ENCODE measurements at regions not wholly inside any gene's neighbourhood (a gene's known extent, or its start where the extent isn't known, plus 50 kb on each side); places are given as distances from the start of the nearest gene placed in this dataset.
"Not testable (repeated sequence)": the region's sequence is repeated elsewhere in the genome, so short reads cannot be mapped to it uniquely, and the experiment has no call there.

- in situ Hi-C loops (cut with HindIII; ENCODE audit: low sequenced_read_pairs): loop anchor here (5.0 kb wide), 1 partner anchor 36 kb away; no protein-coding TSS in a partner anchor
Observed at GRCh38 chr2:150075831-150076230, 411.6 kb downstream of the RND3 start.

DNA sequence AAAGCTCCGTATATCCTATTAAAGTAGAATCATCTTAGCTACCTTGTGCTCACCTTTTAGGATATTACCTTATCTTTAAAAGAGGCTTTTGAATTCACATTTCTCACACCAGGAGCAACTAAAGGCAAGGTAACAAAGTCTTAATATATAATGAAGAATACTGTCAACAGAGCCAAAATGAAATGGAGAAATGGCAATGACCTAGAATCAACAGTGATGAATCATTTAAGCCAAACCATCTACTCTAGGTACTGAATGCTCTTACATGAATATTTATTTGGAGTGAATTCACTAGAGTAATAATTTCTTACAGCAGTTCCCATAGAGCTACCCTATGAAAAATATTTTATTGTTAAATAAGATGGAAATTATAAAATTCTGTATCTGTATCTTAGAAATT, 421.0 kb downstream of the RND3 start:
- in situ Hi-C loops (cut with HindIII; ENCODE audit: low sequenced_read_pairs): no loop called here

DNA sequence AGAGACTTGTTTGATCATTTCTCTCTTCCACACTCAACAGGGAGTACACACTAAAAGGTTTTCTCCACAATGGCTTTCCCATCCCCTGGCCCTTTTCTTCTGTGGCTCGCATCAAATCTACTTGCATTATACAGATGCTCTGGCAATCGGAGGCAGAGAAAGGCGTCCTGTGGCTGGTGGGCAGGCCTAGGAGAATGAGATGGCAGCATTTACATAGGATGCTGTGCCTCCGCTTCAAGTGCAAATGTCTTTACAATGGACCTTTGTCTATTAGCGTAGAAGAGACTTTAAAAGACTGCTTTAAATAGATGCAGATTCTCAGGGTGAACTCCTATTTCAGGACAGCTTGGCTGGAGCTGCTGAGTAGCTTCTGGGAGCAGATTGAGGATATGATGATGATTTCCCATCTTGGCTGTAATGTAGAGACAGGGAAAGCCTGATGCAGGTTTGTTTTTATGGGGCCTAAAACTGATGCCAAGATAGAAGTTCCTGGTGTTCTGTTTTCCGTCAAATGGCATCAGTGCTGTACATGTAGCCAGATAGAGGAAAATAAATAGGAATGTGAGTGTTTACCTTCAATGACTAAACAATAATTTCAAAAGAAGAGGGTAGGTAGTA, 423.4 kb downstream of the RND3 start:
- in situ Hi-C loops (cut with HindIII; ENCODE audit: low sequenced_read_pairs): no loop called here

DNA sequence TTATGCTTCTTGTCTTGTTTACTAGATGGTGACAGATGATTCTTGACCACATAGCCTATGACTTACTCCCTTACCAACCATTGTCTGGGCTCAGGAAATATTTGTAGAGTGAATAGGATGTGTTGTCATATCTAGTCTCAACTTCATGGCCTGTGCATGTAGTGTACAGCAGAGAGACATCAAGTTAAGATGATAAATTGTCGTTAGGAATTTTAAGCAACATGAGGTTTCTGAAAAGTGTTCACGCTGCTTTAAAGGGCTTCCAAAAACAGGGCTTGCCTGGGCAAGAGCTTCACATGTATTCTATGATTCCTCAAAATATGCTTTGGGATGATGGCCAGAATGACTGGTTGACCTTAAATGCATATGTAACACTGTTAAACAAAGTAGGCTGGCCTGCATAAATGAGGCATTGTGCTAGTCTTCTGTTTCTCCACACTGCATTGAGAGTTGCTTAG, 424.0 kb downstream of the RND3 start:
- in situ Hi-C loops (cut with HindIII; ENCODE audit: low sequenced_read_pairs): no loop called here

DNA sequence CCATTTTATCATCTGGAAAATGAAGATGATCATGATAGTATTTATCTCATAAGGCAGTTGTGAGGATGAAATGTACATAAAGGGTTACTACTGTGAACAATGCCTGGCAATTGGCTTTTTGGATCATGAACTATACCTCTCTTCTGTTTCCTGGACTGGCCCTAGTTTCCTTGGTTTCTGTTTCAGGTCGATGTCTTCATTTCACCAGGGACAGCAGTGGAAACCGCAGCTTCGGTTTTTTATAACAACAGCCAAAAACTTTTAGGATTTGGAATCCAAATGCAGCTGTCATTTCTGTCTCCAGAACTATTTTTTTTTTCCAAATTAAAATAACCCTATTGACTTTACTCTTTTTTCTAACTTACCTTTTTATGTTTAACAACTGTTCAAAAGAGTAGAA, 425.1 kb downstream of the RND3 start:
- in situ Hi-C loops (cut with HindIII; ENCODE audit: low sequenced_read_pairs): no loop called here

- in situ Hi-C loops (cut with HindIII; ENCODE audit: low sequenced_read_pairs): no loop called here
Observed at GRCh38 chr2:150060341-150060740, 427.1 kb downstream of the RND3 start.

DNA sequence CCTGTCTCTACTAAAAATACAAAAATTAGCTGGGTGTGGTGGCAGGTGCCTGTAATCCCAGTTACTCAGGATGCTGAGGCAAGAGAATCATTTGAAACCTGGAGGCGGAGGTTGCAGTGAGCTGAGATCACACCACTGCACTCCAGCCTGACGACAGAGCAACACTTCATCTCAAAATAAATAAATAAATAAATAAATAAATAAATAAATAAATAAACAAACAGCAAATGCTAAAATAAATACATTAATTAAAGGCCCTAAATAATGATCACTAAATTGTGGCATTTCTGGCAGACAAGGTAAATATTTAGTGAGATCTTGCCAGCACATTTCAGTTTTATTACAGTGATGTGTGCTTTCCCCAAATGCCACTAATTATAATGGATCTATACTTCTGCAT, 427.8 kb downstream of the RND3 start:
- in situ Hi-C loops (cut with HindIII; ENCODE audit: low sequenced_read_pairs): not testable (repeated sequence)

- in situ Hi-C loops (cut with HindIII; ENCODE audit: low sequenced_read_pairs): no loop called here
Observed at GRCh38 chr2:150052457-150052856, 435.0 kb downstream of the RND3 start.

- in situ Hi-C loops (cut with HindIII; ENCODE audit: low sequenced_read_pairs): no loop called here
Observed at GRCh38 chr2:150051004-150051403, 436.5 kb downstream of the RND3 start.

- in situ Hi-C loops (cut with HindIII; ENCODE audit: low sequenced_read_pairs): no loop called here
Observed at GRCh38 chr2:150050036-150050435, 437.4 kb downstream of the RND3 start.

- in situ Hi-C loops (cut with HindIII; ENCODE audit: low sequenced_read_pairs): no loop called here
Observed at GRCh38 chr2:150047620-150048222, 439.7 kb downstream of the RND3 start.

DNA sequence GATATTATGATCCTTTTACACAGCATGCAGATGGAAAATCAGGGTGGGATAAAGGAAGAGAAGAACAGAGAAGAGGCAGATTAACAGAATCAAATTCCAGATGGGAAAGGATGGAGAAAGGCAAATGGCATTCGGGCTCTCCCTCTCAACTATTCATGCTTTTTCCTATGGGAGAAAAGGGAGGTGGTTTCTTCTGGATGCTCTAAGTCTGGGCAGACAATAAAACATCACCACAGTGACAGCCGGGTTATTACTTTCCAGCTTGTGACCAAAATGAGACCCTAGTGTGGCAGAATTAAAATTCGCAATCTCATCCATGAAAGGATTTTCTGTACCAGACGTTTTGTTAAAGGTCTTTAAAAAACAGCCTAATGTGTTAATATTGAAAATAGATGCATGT, 440.7 kb downstream of the RND3 start:
- in situ Hi-C loops (cut with HindIII; ENCODE audit: low sequenced_read_pairs): no loop called here

DNA sequence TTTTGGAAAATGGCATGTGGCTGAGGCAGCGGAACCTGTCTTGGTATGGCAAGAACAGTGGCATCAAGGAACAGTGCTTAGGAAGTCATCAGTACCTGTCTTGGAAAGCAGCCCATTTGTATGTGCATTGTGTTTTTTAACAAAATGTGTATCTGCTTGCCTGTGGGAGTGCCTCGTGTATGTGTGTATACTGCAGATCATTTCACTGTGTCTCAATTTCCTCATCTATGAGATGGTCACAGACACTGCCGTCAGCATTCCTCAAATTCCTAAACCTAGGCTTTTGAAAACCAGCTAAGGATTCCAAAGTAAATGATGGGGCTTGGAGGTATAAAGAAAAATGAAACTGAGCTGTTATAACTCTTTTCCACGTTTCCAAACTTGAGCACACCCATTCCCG, 441.3 kb downstream of the RND3 start:
- in situ Hi-C loops (cut with HindIII; ENCODE audit: low sequenced_read_pairs): no loop called here

DNA sequence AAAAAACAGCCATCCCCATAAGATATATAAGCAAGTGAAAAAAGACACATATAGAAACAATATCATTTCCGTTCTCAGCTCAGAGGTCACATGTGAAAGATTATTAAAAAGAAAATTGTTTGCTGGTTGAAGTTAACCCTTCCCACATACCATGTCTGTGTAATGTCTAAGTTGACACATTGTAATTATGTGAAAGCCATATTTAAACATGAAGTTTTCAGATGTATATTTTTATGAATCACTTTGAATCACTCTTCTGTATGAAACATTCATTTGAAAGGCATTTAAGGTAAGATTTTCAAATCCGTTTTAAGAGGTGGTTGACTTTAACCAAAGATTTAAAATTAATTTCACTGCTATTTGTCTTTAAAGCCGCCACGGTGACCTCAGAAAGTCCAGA, 441.9 kb downstream of the RND3 start:
- in situ Hi-C loops (cut with HindIII; ENCODE audit: low sequenced_read_pairs): no loop called here

GRCh38 chr2:150043172-150043500, 444.3 kb downstream of the RND3 start:
- in situ Hi-C loops (cut with HindIII; ENCODE audit: low sequenced_read_pairs): loop anchor here (5.0 kb wide), 1 partner anchor 51 kb away; no protein-coding TSS in a partner anchor

DNA sequence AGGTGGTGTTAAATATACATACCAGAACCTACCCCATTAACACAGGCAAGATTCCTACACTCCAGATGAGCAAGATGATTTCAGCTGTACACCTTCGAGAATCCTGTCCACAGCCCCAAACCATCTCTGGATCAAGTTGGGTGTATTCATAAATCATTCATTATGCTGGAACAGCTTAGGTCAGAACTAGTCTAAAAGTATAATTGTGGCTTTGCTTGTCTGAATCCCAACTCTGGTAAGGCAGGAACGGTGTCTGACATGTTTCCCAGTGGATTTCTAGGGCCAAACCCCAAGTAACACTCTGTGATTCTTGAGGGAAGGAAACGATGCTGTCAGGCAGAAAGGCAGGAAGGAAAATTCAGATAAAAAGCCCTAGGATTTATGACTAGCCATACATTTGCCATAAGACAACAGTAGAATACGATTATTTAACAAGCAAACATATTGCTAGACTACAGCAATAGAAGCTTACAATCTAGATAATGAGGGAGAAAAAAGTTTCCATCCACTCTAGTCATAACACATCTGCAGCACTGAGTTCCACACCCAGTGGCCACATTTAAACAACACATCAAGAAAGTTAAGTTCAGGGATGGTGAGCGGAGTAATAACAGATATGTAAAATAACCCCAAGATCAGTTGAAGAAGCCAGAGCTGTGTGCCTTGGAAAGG, 444.8 kb downstream of the RND3 start:
- in situ Hi-C loops (cut with HindIII; ENCODE audit: low sequenced_read_pairs): loop anchor here (5.0 kb wide), 1 partner anchor 50 kb away; no protein-coding TSS in a partner anchor

GRCh38 chr2:150041722-150042425, 445.6 kb downstream of the RND3 start:
- in situ Hi-C loops (cut with HindIII; ENCODE audit: low sequenced_read_pairs): loop anchor here (5.0 kb wide), 1 partner anchor 50 kb away; no protein-coding TSS in a partner anchor

DNA sequence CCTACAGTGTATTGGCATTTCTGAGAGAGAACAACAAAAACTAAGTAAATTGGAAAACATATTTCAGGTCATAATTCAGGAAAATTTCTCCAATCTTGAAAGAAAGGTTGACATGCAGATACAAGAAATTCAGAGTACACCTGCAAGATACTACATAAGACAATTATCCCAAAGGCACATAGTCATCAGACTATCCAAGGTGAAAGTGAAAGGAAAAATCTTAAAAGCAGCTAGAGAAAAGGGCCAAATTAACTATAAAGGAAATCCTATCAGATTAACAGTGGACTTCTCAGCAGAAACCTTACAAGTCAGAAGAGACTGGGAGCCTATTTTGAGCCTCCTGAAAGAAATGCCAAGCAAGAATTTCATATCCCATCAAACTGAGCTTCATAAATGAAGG, 449.0 kb upstream of the MMADHC start:
- in situ Hi-C loops (cut with HindIII; ENCODE audit: low sequenced_read_pairs): no loop called here

DNA sequence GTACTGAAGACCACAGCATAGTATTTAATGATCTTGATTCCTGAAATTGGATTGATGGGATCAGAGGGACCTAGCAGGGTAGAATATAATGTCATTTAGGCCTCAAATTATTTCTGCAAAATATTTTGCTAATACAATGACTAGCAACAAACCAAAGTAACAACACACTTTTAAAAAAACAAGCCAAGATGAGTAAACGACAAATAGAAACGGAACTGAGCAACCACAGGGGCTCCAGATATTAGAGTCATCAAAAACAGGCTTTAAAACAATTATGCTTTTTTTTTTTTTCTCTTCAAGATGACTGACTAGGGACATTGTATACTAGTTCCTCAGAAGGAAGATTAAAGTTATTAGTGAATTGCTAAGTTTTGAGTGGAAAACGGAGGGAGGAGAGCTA, 447.1 kb upstream of the MMADHC start:
- in situ Hi-C loops (cut with HindIII; ENCODE audit: low sequenced_read_pairs): no loop called here

GRCh38 chr2:150030436-150031190, 443.0 kb upstream of the MMADHC start:
- in situ Hi-C loops (cut with HindIII; ENCODE audit: low sequenced_read_pairs): no loop called here

- in situ Hi-C loops (cut with HindIII; ENCODE audit: low sequenced_read_pairs): no loop called here
Observed at GRCh38 chr2:150028322-150028721, 440.7 kb upstream of the MMADHC start.
